NCI-H1436 (cell line): ENCODE measurements at regions not wholly inside any gene's neighbourhood (a gene's known extent, or its start where the extent isn't known, plus 50 kb on each side); places are given as distances from the start of the nearest gene placed in this dataset.
"Not testable (repeated sequence)": the region's sequence is repeated elsewhere in the genome, so short reads cannot be mapped to it uniquely, and the experiment has no call there.

Experiments
- DNase-seq: peaks from one replicate; lab custom pipeline; 2025; lab: John Stamatoyannopoulos, UW

GRCh38 chr1:239112101-239112935 is 274.1 kb upstream of the CHRM3 start:
- peak; percentile 49 for DNase-seq

DNA sequence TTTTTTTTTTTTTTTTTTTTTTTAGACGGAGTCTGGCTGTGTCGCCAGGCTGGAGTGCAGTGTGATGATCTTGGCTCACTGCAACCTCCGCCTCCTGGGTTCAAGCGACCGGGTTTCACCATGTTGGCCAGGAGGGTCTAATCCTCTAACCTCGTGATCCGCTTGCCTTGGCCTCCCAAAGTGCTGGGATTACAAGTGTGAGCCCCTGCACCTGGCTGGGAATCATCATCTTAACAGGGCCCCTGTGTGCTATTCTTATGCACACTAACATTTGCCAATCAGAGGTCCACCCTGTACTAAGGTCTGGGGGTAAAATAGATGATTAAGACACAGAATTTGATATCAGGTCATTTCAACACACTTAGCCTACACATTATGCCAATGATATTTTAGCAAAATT is 278.7 kb upstream of the CHRM3 start:
- DNase-seq: no peak

GRCh38 chr1:239106689-239107088 is 279.7 kb upstream of the CHRM3 start:
- not testable (repeated sequence) for DNase-seq

DNA sequence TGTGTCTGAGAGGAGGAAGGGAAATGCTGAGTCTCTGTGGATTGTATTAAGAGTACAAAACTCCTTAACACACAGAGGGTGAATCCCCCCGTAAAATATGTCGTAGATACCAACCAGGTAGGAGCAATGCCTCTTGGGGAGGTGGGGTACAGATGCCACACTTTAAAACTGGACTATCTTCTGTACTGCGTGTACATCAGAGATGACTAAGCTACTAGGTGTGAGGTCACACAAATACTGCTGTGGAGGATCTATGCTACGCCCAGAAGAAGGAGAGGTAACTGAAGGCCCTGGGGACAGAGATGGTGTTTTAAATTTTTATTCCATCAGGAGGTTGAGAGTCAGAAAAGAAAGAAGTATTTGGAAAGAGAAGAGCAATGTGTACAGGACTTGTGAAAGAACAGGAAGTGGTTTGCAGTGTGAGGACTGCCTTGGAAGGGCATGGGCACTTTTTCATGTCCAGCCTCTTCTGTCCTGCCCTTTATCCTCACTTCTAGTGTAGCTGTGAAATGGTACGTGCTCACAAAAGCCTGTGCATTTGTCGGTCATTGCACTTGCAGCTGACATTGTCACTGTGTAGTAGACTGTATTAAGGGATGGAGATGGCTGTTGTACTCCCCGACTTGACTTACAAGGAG is 287.8 kb upstream of the CHRM3 start:
- DNase-seq: no peak

GRCh38 chr1:239091537-239091936 is 294.8 kb upstream of the CHRM3 start:
- DNase-seq: no peak

- DNase-seq: no peak
These were observed 301.8 kb upstream of the CHRM3 start for GRCh38 chr1:239084459-239085080.

DNA sequence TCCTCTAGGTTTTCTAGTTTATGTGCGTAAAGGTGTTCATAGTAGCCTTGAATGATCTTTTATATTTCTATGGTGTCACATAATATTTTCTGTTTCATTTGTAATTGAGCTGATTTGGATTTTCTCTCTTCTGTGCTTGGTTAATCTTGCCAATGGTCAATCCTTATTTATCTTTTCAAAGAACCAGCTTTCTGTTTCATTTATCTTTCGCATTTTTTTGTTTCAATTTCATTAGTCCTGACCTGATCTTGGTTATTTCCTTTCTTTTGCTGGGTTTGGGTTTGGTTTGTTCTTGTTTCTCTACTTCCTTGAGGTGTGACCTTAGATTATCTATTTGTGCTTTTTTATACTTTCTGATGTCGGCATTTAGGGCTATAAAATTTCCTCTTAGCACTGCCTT is 304.4 kb upstream of the CHRM3 start:
- DNase-seq: not testable (repeated sequence)

GRCh38 chr1:239067480-239067879 is 318.9 kb upstream of the CHRM3 start:
- no peak for DNase-seq

GRCh38 chr1:239067058-239067457 is 319.3 kb upstream of the CHRM3 start:
- no peak for DNase-seq

GRCh38 chr1:239061770-239062169 is 324.6 kb upstream of the CHRM3 start:
- no peak for DNase-seq

- DNase-seq: no peak
These were observed 328.2 kb upstream of the CHRM3 start for GRCh38 chr1:239058190-239058589.

GRCh38 chr1:239056940-239057339 is 329.4 kb upstream of the CHRM3 start:
- DNase-seq: no peak

DNA sequence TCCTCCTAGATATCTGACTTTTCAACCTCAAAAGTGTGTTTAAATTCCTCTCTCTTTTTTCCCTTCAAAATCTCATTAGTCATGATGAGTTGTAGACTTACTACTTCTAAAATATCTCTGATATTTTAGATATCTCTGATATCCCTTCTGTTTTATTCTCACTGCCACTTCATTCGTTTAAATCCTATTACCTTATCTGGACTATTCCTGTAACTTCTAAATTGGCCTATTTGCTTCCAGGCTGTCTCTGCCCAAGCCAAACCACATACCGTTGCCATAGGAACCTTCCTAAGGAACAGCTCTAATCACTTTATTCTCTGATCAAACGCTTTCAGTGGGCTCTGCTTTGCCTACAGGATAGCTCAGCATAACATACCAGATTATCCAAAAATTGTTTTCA is 333.1 kb upstream of the CHRM3 start:
- DNase-seq: no peak

DNA sequence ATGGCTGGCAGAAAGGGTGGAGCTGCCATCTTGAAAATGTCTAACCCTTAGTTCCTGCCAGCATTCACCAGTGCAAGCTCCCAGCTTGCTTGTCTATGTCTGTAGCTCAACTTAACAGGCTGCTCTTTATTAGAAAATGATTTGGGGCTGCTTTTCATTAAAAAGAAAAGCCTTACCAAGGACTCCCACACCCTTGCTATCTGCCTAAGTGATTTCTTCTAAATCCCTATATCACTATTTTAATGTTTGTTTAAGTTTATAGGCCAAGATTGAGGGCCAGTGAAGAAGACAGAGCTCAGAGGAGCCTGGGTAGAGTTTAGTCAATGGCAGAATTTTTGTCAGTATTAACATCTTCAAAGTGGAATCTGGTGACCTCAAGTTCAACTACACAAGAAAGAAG is 336.8 kb upstream of the CHRM3 start:
- no peak for DNase-seq

- DNase-seq: no peak
These were observed 341.5 kb upstream of the CHRM3 start for GRCh38 chr1:239044829-239045228.

GRCh38 chr1:239040523-239040922 is 345.8 kb upstream of the CHRM3 start:
- DNase-seq: no peak

DNA sequence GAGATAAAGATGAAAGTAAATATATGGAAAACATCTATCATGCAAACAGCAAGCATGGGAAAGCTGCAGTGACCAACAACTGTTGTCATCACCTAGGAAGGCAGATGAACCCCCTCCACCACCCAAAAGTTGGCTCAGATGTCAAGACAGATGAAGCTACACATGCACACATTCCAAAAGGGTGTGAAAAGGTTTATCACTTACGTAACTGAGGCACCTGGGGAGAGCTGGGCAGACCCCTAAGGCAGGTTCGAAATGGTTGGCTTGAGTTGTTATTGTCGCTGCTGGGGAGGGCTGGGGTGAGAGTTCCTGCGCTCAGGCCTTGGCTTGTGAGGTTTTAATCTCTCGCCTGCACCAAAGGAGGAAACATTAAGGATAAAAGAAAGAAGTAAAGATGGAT is 355.1 kb upstream of the CHRM3 start:
- no peak for DNase-seq

DNA sequence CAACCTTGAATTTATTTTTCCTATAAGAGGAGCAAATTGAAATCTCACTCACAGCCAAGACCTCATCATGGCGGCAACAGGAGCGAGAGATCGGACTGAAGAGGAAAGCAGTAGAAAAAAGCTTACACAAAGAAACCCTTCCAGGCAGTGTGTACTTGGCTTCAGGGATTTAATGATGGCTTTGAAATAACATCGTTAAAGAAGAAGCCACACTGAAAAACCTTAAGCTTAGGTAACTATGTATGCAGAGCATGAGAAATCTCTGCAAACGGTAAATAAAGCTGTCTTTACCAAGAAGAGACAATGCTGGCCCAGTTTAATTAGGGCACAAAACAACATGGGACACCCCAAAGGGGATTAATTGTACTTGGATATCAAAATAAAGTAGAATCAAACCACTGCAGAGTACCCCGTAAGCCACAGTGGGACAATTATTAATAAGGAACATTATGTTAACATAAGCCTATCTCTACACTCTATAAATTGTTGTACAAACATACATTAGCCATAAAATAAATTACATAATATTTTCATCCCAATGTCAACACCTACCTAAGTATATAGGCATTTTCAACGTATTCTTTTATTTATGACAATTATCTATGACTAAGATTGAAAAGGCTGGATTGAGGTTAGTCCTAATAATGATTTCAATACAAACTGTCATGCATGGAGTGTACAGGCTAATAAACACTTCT is 360.2 kb upstream of the CHRM3 start:
- no peak for DNase-seq

DNA sequence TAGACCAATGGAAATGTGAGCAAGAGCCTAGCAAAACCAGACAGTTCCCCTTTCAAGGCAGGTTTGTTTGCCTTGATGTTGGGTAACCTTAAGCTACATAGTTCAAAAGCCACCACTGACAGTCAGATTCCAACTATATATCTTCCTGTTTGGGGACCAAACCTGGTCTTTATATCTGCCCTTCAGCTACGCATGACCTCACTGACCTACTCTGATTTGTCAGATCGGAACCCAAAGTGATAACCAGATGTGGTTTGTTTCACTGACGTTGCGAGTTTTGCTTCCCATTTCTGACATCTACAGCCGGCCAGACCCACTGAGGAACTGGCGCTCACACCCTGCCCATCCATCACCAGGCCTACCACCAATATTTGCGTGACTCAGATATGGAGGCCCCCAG is 361.1 kb upstream of the CHRM3 start:
- DNase-seq: no peak

- DNase-seq: no peak
These were observed 362.5 kb upstream of the CHRM3 start for GRCh38 chr1:239023732-239024360.

- no peak for DNase-seq
These were observed 370.0 kb upstream of the CHRM3 start for GRCh38 chr1:239016337-239016736.

GRCh38 chr1:239011382-239011781 is 375.0 kb upstream of the CHRM3 start:
- DNase-seq: no peak
